ENCODE measurements at regions not wholly inside any gene's neighbourhood (a gene's known extent, or its start where the extent isn't known, plus 50 kb on each side); places are given as distances from the start of the nearest gene placed in this dataset.
"Not testable (repeated sequence)": the region's sequence is repeated elsewhere in the genome, so short reads cannot be mapped to it uniquely, and the experiment has no call there.

GRCh38 chr4:71210823-71211222 is 128.0 kb upstream of the SLC4A4 start:
- DNase-seq (ENCODE audit: low spot score): no peak

- DNase-seq (ENCODE audit: low spot score): no peak
Measured at GRCh38 chr4:71211748-71212147, 127.1 kb upstream of the SLC4A4 start.

GRCh38 chr4:71212216-71212615 is 126.6 kb upstream of the SLC4A4 start:
- DNase-seq (ENCODE audit: low spot score): no peak

GRCh38 chr4:71214578-71214977 is 124.2 kb upstream of the SLC4A4 start:
- no peak for DNase-seq (ENCODE audit: low spot score)

GRCh38 chr4:71216316-71216959 is 122.4 kb upstream of the SLC4A4 start:
- DNase-seq (ENCODE audit: low spot score): no peak

GRCh38 chr4:71217688-71218087 is 121.1 kb upstream of the SLC4A4 start:
- DNase-seq (ENCODE audit: low spot score): no peak

- not testable (repeated sequence) for DNase-seq (ENCODE audit: low spot score)
Measured at GRCh38 chr4:71220848-71221247, 118.0 kb upstream of the SLC4A4 start.

GRCh38 chr4:71221510-71222466 is 117.0 kb upstream of the SLC4A4 start:
- DNase-seq (ENCODE audit: low spot score): no peak

GRCh38 chr4:71222661-71223060 is 116.2 kb upstream of the SLC4A4 start:
- no peak for DNase-seq (ENCODE audit: low spot score)

- DNase-seq (ENCODE audit: low spot score): peak; percentile 28
Measured at GRCh38 chr4:71229477-71230270, 109.1 kb upstream of the SLC4A4 start.

GRCh38 chr4:71230271-71231128 is 108.3 kb upstream of the SLC4A4 start:
- no peak for DNase-seq (ENCODE audit: low spot score)

- DNase-seq (ENCODE audit: low spot score): no peak
Measured at GRCh38 chr4:71231129-71232055, 107.4 kb upstream of the SLC4A4 start.

GRCh38 chr4:71232056-71232430 is 106.8 kb upstream of the SLC4A4 start:
- no peak for DNase-seq (ENCODE audit: low spot score)

GRCh38 chr4:71232846-71233245 is 106.0 kb upstream of the SLC4A4 start:
- DNase-seq (ENCODE audit: low spot score): no peak

GRCh38 chr4:71235311-71236201 is 103.3 kb upstream of the SLC4A4 start:
- no peak for DNase-seq (ENCODE audit: low spot score)

GRCh38 chr4:71236226-71236625 is 102.6 kb upstream of the SLC4A4 start:
- no peak for DNase-seq (ENCODE audit: low spot score)

GRCh38 chr4:71237641-71238040 is 101.2 kb upstream of the SLC4A4 start:
- no peak for DNase-seq (ENCODE audit: low spot score)

GRCh38 chr4:71239365-71239764 is 99.5 kb upstream of the SLC4A4 start:
- DNase-seq (ENCODE audit: low spot score): no peak

GRCh38 chr4:71240094-71240493 is 98.7 kb upstream of the SLC4A4 start:
- DNase-seq (ENCODE audit: low spot score): no peak

Data from SW480 (cell line).